Loucy (cell line): ENCODE measurements at regions not wholly inside any gene's neighbourhood (a gene's known extent, or its start where the extent isn't known, plus 50 kb on each side); places are given as distances from the start of the nearest gene placed in this dataset.

Source experiments
- H2AFZ ChIP-seq: fragments of 200-600 bp; sonication (generic); 2 replicates; pipeline ENCODE4 v1.6.0; 2016; ENCODE audit warnings: antibody characterized with exemption, mild to moderate bottlenecking, low read length, moderate library complexity
- H3F3A ChIP-seq: fragments of 200-600 bp; 2 replicates; pipeline ENCODE4 v1.6.0; 2016; ENCODE audit warnings: antibody characterized with exemption, low read depth, mild to moderate bottlenecking
- H3K27me3 ChIP-seq: fragments of 200-600 bp; sonication (generic); 2 replicates; pipeline ENCODE4 v1.6.1; 2014; ENCODE audit warnings: low read length, mild to moderate bottlenecking; ENCODE audit not compliant: insufficient read depth, poor library complexity, severe bottlenecking
- H3K36me3 ChIP-seq: fragments of 200-600 bp; sonication (generic); 2 replicates; pipeline ENCODE4 v1.6.1; 2016; ENCODE audit warnings: low read length; ENCODE audit not compliant: insufficient read depth
- H3K4me1 ChIP-seq: fragments of 200-600 bp; sonication (generic); 2 replicates; pipeline ENCODE4 v1.5.1; 2014; ENCODE audit warnings: low read length, mild to moderate bottlenecking; ENCODE audit not compliant: insufficient read depth, poor library complexity, severe bottlenecking
- H3K4me2 ChIP-seq: fragments of 200-600 bp; sonication (generic); 2 replicates; pipeline ENCODE4 v1.6.0; 2014; ENCODE audit warnings: antibody characterized with exemption, low read length, low read depth, mild to moderate bottlenecking; ENCODE audit not compliant: poor library complexity, severe bottlenecking
- H3K4me3 ChIP-seq: fragments of 200-600 bp; sonication (generic); 2 replicates; pipeline ENCODE4 v1.5.1; 2014; ENCODE audit warnings: low read length, mild to moderate bottlenecking, mixed read lengths; ENCODE audit not compliant: poor library complexity, severe bottlenecking
- H3K79me2 ChIP-seq: fragments of 200-600 bp; sonication (generic); 2 replicates; pipeline ENCODE4 v1.6.1; 2014; ENCODE audit warnings: low read length; ENCODE audit not compliant: insufficient read depth
- H3K9ac ChIP-seq: fragments of 200-600 bp; sonication (generic); 2 replicates; pipeline ENCODE4 v1.6.0; 2014; ENCODE audit warnings: mild to moderate bottlenecking, low read depth, low read length, moderate library complexity; ENCODE audit not compliant: poor library complexity, severe bottlenecking
- H3K9me2 ChIP-seq: fragments of 200-600 bp; sonication (generic); replicated peaks from 2 replicates; pipeline ENCODE4 v1.6.1; 2016; ENCODE audit warnings: low read depth, low read length, mixed read lengths
- H3K9me3 ChIP-seq: fragments of 200-600 bp; sonication (generic); 2 replicates; pipeline ENCODE4 v1.6.1; 2014; ENCODE audit warnings: mild to moderate bottlenecking, antibody characterized with exemption, low read length, low read depth; ENCODE audit not compliant: insufficient read depth
- H4K20me1 ChIP-seq: fragments of 200-600 bp; sonication (generic); 2 replicates; pipeline ENCODE4 v1.6.0; 2014; ENCODE audit warnings: antibody characterized with exemption, low read length, mild to moderate bottlenecking; ENCODE audit not compliant: insufficient read depth, poor library complexity, severe bottlenecking
- EZH2phosphoT487 ChIP-seq: fragments of 200-600 bp; IDR thresholded peaks from 2 replicates; pipeline ENCODE4 v1.6.1; 2018; ENCODE audit warnings: antibody characterized with exemption, mild to moderate bottlenecking, moderate library complexity, borderline replicate concordance
- TF ChIP-seq, protein P1 (sequence below): fragments of 200-600 bp; sonication (generic); conservative IDR thresholded peaks from 2 replicates; pipeline ENCODE4 v1.5.1; 2014; ENCODE audit warnings: mild to moderate bottlenecking, antibody characterized with exemption, low read length

GRCh38 chr11:30710221-30710620, 124.1 kb upstream of the MPPED2 start:
- H3K4me1 ChIP-seq: no peaks in the 10 kb centered on the region
- no peaks in the 10 kb centered on the region for H4K20me1 ChIP-seq
- no peak overlapping the region for H3K4me2 ChIP-seq
- no peaks in the 10 kb centered on the region for H3K79me2 ChIP-seq
- H3K9me3 ChIP-seq: no peaks in the 10 kb centered on the region
- no peak overlapping the region for H2AFZ ChIP-seq
- H3K4me3 ChIP-seq: no peak overlapping the region
- H3K27me3 ChIP-seq: no peaks in the 10 kb centered on the region
- H3K36me3 ChIP-seq: no peaks in the 10 kb centered on the region
- TF ChIP-seq EZH2phosphoT487: no peak
- TF ChIP-seq, protein P1, sequence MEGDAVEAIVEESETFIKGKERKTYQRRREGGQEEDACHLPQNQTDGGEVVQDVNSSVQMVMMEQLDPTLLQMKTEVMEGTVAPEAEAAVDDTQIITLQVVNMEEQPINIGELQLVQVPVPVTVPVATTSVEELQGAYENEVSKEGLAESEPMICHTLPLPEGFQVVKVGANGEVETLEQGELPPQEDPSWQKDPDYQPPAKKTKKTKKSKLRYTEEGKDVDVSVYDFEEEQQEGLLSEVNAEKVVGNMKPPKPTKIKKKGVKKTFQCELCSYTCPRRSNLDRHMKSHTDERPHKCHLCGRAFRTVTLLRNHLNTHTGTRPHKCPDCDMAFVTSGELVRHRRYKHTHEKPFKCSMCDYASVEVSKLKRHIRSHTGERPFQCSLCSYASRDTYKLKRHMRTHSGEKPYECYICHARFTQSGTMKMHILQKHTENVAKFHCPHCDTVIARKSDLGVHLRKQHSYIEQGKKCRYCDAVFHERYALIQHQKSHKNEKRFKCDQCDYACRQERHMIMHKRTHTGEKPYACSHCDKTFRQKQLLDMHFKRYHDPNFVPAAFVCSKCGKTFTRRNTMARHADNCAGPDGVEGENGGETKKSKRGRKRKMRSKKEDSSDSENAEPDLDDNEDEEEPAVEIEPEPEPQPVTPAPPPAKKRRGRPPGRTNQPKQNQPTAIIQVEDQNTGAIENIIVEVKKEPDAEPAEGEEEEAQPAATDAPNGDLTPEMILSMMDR: no peak
- H3F3A ChIP-seq: no peaks in the 10 kb centered on the region
- no peak overlapping the region for H3K9ac ChIP-seq
- H3K9me2 ChIP-seq: no peaks in the 10 kb centered on the region

- no peaks in the 10 kb centered on the region for H4K20me1 ChIP-seq
- no peaks in the 10 kb centered on the region for H3K4me1 ChIP-seq
- no peak overlapping the region for H3K4me2 ChIP-seq
- no peaks in the 10 kb centered on the region for H3K27me3 ChIP-seq
- no peaks in the 10 kb centered on the region for H3K9me3 ChIP-seq
- no peak overlapping the region for H2AFZ ChIP-seq
- TF ChIP-seq, protein P1: no peak
- TF ChIP-seq EZH2phosphoT487: no peak
- H3K36me3 ChIP-seq: no peaks in the 10 kb centered on the region
- no peak overlapping the region for H3K9ac ChIP-seq
- H3K79me2 ChIP-seq: no peaks in the 10 kb centered on the region
- no peaks in the 10 kb centered on the region for H3F3A ChIP-seq
- H3K9me2 ChIP-seq: no peaks in the 10 kb centered on the region
- H3K4me3 ChIP-seq: no peak overlapping the region
These were observed 121.0 kb upstream of the MPPED2 start for GRCh38 chr11:30707110-30707509.

DNA sequence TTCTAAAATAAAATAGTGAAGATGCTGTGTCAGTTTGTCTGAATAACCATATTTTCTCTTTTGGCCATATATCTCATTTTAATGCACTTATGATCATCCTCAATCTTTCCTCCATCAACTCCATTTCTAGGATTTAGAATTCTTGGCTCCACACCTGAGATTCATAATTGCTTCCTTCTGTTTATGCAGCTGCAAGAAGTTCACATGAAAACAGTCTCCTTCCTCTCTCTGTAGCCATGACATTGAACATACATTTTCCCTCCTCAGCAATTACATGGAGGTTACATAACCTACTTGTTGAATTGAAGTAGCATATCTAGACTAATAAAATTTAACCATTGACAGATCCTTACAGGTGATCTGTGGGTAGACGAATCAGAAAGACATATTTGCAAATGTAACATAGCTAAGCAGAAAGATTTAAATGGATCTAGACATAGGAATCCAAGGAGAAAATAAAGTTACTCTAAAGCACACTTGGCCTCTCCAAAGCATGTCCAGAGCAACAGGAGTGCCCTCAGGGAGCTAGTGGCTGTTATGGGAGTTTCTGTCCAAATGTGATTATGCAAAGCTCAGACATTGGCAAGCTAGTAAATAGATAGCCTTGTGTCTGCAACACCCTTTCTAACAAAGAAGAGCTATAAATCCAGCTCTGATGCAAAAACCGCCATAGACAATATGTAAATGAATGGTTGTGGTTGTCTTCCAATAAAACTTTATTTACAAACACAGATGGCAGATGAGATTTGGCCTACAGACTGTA, 119.9 kb upstream of the MPPED2 start:
- no peak overlapping the region for H3K9ac ChIP-seq
- H3F3A ChIP-seq: no peaks in the 10 kb centered on the region
- TF ChIP-seq, protein P1: no peak
- TF ChIP-seq EZH2phosphoT487: no peak
- H3K27me3 ChIP-seq: no peaks in the 10 kb centered on the region
- H2AFZ ChIP-seq: no peak overlapping the region
- no peak overlapping the region for H3K4me3 ChIP-seq
- no peaks in the 10 kb centered on the region for H3K79me2 ChIP-seq
- H3K9me2 ChIP-seq: no peaks in the 10 kb centered on the region
- no peaks in the 10 kb centered on the region for H3K4me1 ChIP-seq
- no peaks in the 10 kb centered on the region for H3K36me3 ChIP-seq
- H3K9me3 ChIP-seq: no peaks in the 10 kb centered on the region
- no peaks in the 10 kb centered on the region for H4K20me1 ChIP-seq
- H3K4me2 ChIP-seq: no peak overlapping the region
